ENCODE measurements at regions not wholly inside any gene's neighbourhood (a gene's known extent, or its start where the extent isn't known, plus 50 kb on each side); places are given as distances from the start of the nearest gene placed in this dataset.

DNA sequence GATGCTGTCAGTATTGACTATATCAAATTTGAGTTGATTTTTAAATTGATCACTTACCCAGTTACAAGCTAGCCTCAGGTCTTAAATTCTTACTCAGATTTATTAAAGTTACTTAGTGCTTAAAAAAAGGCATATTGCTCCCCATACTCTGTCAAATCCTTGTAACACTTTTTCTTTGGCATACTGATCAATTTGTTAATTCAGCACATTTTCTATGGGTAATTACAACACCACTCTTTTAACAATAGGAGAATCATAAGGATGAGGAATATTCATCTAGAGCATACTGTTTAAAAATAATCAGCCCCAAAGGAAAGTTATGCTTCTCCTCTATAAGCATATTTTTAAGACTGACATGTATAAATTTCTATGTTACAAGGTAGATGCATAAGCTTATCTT lies 482.5 kb downstream of the PABPC4L start (continued):
- TF ChIP-seq, protein P1, sequence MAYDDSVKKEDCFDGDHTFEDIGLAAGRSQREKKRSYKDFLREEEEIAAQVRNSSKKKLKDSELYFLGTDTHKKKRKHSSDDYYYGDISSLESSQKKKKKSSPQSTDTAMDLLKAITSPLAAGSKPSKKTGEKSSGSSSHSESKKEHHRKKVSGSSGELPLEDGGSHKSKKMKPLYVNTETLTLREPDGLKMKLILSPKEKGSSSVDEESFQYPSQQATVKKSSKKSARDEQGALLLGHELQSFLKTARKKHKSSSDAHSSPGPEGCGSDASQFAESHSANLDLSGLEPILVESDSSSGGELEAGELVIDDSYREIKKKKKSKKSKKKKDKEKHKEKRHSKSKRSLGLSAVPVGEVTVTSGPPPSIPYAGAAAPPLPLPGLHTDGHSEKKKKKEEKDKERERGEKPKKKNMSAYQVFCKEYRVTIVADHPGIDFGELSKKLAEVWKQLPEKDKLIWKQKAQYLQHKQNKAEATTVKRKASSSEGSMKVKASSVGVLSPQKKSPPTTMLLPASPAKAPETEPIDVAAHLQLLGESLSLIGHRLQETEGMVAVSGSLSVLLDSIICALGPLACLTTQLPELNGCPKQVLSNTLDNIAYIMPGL (CRISPR knock-in tag; IDR thresholded peaks at IDR 0.05; ENCODE audit: borderline replicate concordance), result no peak
- TF ChIP-seq MAZ (IDR thresholded peaks at IDR 0.05; ENCODE audit: borderline replicate concordance, low read depth, low read length) (no peak), TP53 (CRISPR knock-in tag; IDR thresholded peaks at IDR 0.05) (no peak), CHD2 (IDR thresholded peaks at IDR 0.05; ENCODE audit: low read length, partially characterized antibody) (no peak)

DNA sequence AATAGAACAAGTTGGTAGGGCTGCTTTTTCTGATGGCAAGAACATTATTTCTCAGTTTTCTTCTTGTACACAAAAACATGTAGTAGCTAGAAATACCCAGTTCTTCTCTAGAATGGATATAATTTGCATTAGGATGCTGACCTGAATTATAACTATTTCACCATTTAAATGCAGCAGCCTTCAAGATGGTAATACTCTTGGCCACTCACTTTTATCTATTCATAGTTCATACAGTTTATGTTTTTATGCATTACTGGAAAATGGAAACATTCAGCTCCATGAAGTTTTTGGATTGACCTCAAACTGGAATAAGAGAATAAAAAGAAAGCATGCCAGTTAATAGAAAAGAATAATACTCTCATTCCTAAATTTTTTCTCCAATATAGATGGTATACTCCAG lies 487.4 kb downstream of the PABPC4L start:
- no peaks in the 10 kb centered on the region for H3K4me1 ChIP-seq
- TF ChIP-seq NFE2L2 (conservative IDR thresholded peaks at IDR 0.05; ENCODE audit: low read length) (no peak), CHD2 (IDR thresholded peaks at IDR 0.05; ENCODE audit: low read length, partially characterized antibody) (no peak), MYC (IDR thresholded peaks at IDR 0.05; ENCODE audit: borderline replicate concordance, low read length) (no peak), BHLHE40 (IDR thresholded peaks at IDR 0.05; ENCODE audit: low read depth, low read length) (no peak), POLR2AphosphoS2 (conservative IDR thresholded peaks at IDR 0.05; ENCODE audit: low read length) (no peak), CEBPB (IDR thresholded peaks at IDR 0.05) (no peak), ZFP36 (IDR thresholded peaks at IDR 0.05; ENCODE audit: borderline replicate concordance, partially characterized antibody) (no peak), MAZ (IDR thresholded peaks at IDR 0.05; ENCODE audit: borderline replicate concordance, low read depth, low read length) (no peak), ESRRA (IDR thresholded peaks at IDR 0.05; ENCODE audit: borderline replicate concordance, low read length) (no peak), RARB (CRISPR knock-in tag; IDR thresholded peaks at IDR 0.05) (no peak), HEYL (CRISPR knock-in tag; IDR thresholded peaks at IDR 0.05) (no peak), ZNF302 (CRISPR knock-in tag; IDR thresholded peaks at IDR 0.05) (no peak), JUNB (IDR thresholded peaks at IDR 0.05) (no peak), ZSCAN20 (CRISPR knock-in tag; IDR thresholded peaks at IDR 0.05) (no peak), SREBF2 (IDR thresholded peaks at IDR 0.05) (no peak), RFX5 (IDR thresholded peaks at IDR 0.05) (no peak), PHF8 (IDR thresholded peaks at IDR 0.05; ENCODE audit: borderline replicate concordance, low read depth) (no peak)
- TF ChIP-seq, protein P2, sequence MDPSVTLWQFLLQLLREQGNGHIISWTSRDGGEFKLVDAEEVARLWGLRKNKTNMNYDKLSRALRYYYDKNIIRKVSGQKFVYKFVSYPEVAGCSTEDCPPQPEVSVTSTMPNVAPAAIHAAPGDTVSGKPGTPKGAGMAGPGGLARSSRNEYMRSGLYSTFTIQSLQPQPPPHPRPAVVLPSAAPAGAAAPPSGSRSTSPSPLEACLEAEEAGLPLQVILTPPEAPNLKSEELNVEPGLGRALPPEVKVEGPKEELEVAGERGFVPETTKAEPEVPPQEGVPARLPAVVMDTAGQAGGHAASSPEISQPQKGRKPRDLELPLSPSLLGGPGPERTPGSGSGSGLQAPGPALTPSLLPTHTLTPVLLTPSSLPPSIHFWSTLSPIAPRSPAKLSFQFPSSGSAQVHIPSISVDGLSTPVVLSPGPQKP (IDR thresholded peaks at IDR 0.05; ENCODE audit: low read depth, low read length), result no peak
- TF ChIP-seq, protein P3, sequence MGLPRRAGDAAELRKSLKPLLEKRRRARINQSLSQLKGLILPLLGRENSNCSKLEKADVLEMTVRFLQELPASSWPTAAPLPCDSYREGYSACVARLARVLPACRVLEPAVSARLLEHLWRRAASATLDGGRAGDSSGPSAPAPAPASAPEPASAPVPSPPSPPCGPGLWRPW (IDR thresholded peaks at IDR 0.05), result no peak
- TF ChIP-seq, protein P4, sequence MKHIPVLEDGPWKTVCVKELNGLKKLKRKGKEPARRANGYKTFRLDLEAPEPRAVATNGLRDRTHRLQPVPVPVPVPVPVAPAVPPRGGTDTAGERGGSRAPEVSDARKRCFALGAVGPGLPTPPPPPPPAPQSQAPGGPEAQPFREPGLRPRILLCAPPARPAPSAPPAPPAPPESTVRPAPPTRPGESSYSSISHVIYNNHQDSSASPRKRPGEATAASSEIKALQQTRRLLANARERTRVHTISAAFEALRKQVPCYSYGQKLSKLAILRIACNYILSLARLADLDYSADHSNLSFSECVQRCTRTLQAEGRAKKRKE (CRISPR knock-in tag; IDR thresholded peaks at IDR 0.05; ENCODE audit: low read depth), result no peak
- ChIA-PET CTCF (no interaction called here), POLR2A (no interaction called here)
- DNase-seq (ENCODE audit: low read depth in 1 of 2, low spot score in 1 of 2) (no peak), ATAC-seq (no peak), FAIRE-seq (no peak)
- H3K4me2 ChIP-seq, result no peak overlapping the region
- no peak overlapping the region for H3K4me3 ChIP-seq
- no peaks in the 10 kb centered on the region for H3K9me3 ChIP-seq
- H3K27ac ChIP-seq, result no peak overlapping the region

DNA sequence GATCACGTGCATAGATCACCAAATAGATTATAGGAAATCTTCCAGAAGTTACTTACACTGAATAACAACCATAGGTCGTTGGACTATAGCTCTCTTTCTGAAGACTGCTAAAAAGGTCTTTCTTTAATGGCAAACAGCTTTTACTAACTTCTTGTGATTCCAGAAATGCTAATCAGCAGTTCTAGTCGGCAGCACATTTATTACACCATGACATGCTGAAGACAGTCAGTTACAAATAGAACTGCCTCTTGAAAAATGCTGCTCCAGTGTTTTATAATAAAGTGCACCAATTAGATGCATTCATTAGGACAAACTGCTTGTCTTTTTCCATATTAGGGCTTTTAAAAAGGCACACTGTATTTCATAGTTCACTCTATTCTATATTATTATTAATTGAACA lies 488.2 kb downstream of the PABPC4L start:
- H3K9me3 ChIP-seq, result no peaks in the 10 kb centered on the region
- no peak for FAIRE-seq
- 14% methylated on average over 3 of the region's 3 CpGs for WGBS (ENCODE audit: missing lambda C conversion rate)
- no peak for TF ChIP-seq HDAC2 (IDR thresholded peaks at IDR 0.05)
- no peak for TF ChIP-seq TP53 (CRISPR knock-in tag; IDR thresholded peaks at IDR 0.05)
- TF ChIP-seq SREBF2 (IDR thresholded peaks at IDR 0.05), result no peak
- TF ChIP-seq RCOR1 (IDR thresholded peaks at IDR 0.05; ENCODE audit: low read depth, low read length), result no peak
- TF ChIP-seq NPAS2 (CRISPR knock-in tag; IDR thresholded peaks at IDR 0.05; ENCODE audit: borderline replicate concordance), result no peak
- no peak for TF ChIP-seq POLR2A (IDR thresholded peaks at IDR 0.05; ENCODE audit: low read length)
- no peak for TF ChIP-seq PHF8 (IDR thresholded peaks at IDR 0.05; ENCODE audit: borderline replicate concordance, low read depth)
- no peak for TF ChIP-seq RAD21 (conservative IDR thresholded peaks at IDR 0.05 in 1 of 2, IDR thresholded peaks at IDR 0.05 in 1 of 2)
- TF ChIP-seq, protein P5, sequence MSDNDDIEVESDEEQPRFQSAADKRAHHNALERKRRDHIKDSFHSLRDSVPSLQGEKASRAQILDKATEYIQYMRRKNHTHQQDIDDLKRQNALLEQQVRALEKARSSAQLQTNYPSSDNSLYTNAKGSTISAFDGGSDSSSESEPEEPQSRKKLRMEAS (IDR thresholded peaks at IDR 0.05), result no peak
- TF ChIP-seq ESRRA (IDR thresholded peaks at IDR 0.05; ENCODE audit: borderline replicate concordance, low read length), result no peak
- TF ChIP-seq, protein P2 (IDR thresholded peaks at IDR 0.05; ENCODE audit: low read depth, low read length), result no peak
- TF ChIP-seq, protein P4 (CRISPR knock-in tag; IDR thresholded peaks at IDR 0.05; ENCODE audit: low read depth), result no peak
- TF ChIP-seq ZC3H11A (IDR thresholded peaks at IDR 0.05), result no peak
- TF ChIP-seq HOXB13 (CRISPR knock-in tag; IDR thresholded peaks at IDR 0.05; ENCODE audit: low read depth), result no peak
- no peak for TF ChIP-seq CHD4 (IDR thresholded peaks at IDR 0.05; ENCODE audit: borderline replicate concordance)
- TF ChIP-seq FOXS1 (CRISPR knock-in tag; IDR thresholded peaks at IDR 0.05), result no peak

More for the DNA sequence above, 488.2 kb downstream of the PABPC4L start:
- Histone ChIP-seq H3K4me3 (no peak overlapping the region), H3K4me1 (no peaks in the 10 kb centered on the region), H3K27ac (no peak overlapping the region), H3K4me2 (no peak overlapping the region)
- CTCF ChIA-PET, result no interaction called here
- ATAC-seq, result no peak
- DNase-seq (ENCODE audit: low read depth in 1 of 2, low spot score in 1 of 2), result no peak
- POLR2A ChIA-PET, result no interaction called here

Measured in A549 (cell line).